ENCODE measurements at regions not wholly inside any gene's neighbourhood (a gene's known extent, or its start where the extent isn't known, plus 50 kb on each side); places are given as distances from the start of the nearest gene placed in this dataset.

DNA sequence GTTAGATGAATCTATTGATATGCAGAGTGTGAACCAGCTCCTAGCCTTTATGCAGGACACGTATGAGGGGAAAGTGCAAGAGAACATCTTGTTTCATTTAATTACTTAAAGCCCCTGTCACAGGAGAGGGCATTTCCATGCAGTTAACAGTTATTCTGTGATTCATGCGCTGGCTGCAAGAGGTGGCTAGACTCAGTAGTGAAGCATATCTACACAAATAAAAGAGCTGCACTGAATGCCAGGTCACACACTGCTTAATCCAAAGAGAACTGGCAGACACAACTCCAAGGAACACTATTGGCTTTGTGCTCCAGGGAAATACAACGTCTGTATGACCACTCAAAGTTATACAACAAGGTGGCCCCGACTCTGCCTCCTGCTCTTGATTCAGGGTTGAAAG, 394.1 kb downstream of the C12orf75 start:
- Histone ChIP-seq H3K36me3 (ENCODE audit: control insufficient read depth in 2 of 2, insufficient read depth in 2 of 2, low read length in 1 of 2) (no peaks in the 10 kb centered on the region), H3K27me3 (replicated peaks in 1 of 2; ENCODE audit: control insufficient read depth in 2 of 2, insufficient read depth in 2 of 2, low read length in 1 of 2) (peaks cover 0 to 3% of the 10 kb centered on the region in 2 experiments; a peak in 2 of 4 replicates), H3K4me2 (ENCODE audit: control insufficient read depth, insufficient read depth) (no peak overlapping the region), H4K20me1 (ENCODE audit: control insufficient read depth, insufficient read depth) (no peaks in the 10 kb centered on the region), H3K79me2 (ENCODE audit: control insufficient read depth, insufficient read depth, low read length) (no peaks in the 10 kb centered on the region), H3K9me3 (replicated peaks; ENCODE audit: control insufficient read depth, insufficient read depth, low read length) (no peaks in the 10 kb centered on the region), H3K4me1 (ENCODE audit: control insufficient read depth, insufficient read depth, low read length) (peaks cover 7% of the 10 kb centered on the region; the same call in 1 of the 2 replicates), H3K9ac (ENCODE audit: control insufficient read depth, insufficient read depth, low read length) (no peak overlapping the region), H2AFZ (ENCODE audit: control insufficient read depth, low read depth, low read length) (no peak overlapping the region), H3K27ac (ENCODE audit: control insufficient read depth, insufficient read depth) (no peak overlapping the region), H3K4me3 (no peak overlapping the region)
- POLR2A ChIA-PET, result no interaction called here
- TF ChIP-seq, protein P1, sequence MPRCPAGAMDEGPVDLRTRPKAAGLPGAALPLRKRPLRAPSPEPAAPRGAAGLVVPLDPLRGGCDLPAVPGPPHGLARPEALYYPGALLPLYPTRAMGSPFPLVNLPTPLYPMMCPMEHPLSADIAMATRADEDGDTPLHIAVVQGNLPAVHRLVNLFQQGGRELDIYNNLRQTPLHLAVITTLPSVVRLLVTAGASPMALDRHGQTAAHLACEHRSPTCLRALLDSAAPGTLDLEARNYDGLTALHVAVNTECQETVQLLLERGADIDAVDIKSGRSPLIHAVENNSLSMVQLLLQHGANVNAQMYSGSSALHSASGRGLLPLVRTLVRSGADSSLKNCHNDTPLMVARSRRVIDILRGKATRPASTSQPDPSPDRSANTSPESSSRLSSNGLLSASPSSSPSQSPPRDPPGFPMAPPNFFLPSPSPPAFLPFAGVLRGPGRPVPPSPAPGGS (IDR thresholded peaks at IDR 0.05; ENCODE audit: borderline replicate concordance, insufficient read depth, low read depth, low read length, poor library complexity, severe bottlenecking), result no peak
- TF ChIP-seq, protein P2, sequence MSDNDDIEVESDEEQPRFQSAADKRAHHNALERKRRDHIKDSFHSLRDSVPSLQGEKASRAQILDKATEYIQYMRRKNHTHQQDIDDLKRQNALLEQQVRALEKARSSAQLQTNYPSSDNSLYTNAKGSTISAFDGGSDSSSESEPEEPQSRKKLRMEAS (IDR thresholded peaks at IDR 0.05; ENCODE audit: low read depth, low read length), result no peak
- TF ChIP-seq TCF12 (IDR thresholded peaks at IDR 0.05; ENCODE audit: low read depth, low read length), result no peak
- TF ChIP-seq IKZF2 (IDR thresholded peaks at IDR 0.05), result no peak
- TF ChIP-seq YBX1 (IDR thresholded peaks at IDR 0.05), result no peak
- TF ChIP-seq ZSCAN29 (IDR thresholded peaks at IDR 0.05), result no peak
- no peak for TF ChIP-seq SMAD5 (IDR thresholded peaks at IDR 0.05; ENCODE audit: low read depth)
- DNase-seq (ENCODE audit: low read depth, low spot score) (no peak), FAIRE-seq (no peak), ATAC-seq (no peak)
- SMC1A ChIA-PET (ENCODE audit: uncharacterized antibody, unreplicated experiment), result no interaction called here
- intact Hi-C loops (cut with micrococcal nuclease; ENCODE audit: unreplicated experiment), result no loop called here
- in situ Hi-C loops (cut with MboI), result no loop called here
- WGBS (ENCODE audit: insufficient coverage, insufficient replicate concordance, low lambda C conversion rate, missing lambda C conversion rate), result 39% methylated on average over 4 of the region's 4 CpGs
- CTCF ChIA-PET, result no interaction called here
- RAD21 ChIA-PET (ENCODE audit: unreplicated experiment), result no interaction called here
- no TSS peak for BruUV-seq (replicated peaks)

DNA sequence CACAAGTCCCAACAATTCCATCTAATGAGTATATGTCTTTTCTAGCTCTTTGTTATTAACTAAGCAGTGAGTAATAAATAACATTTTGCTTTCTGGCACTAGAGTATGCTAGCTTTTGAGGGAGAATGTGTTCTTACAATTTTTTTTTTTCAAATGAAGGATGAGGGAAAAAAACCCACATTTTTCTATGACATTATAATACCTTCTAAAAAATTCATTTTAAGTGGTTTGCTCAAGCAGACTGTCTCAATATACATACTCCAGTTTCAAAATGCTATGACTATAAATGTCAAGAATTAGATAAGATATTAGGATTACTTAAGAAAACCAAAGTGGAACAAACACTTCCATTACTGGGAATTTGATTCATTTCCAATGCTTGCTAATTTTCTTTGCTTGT, 394.6 kb downstream of the C12orf75 start:
- ATAC-seq, result no peak
- RAD21 ChIA-PET (ENCODE audit: unreplicated experiment), result no interaction called here
- TF ChIP-seq SUZ12 (IDR thresholded peaks at IDR 0.05; ENCODE audit: unreplicated experiment), result no peak
- TF ChIP-seq SPI1 (IDR thresholded peaks at IDR 0.05; ENCODE audit: borderline replicate concordance, insufficient read depth, low read depth, low read length), result no peak
- no peak for TF ChIP-seq SIX5 (IDR thresholded peaks at IDR 0.05; ENCODE audit: low read depth, low read length, severe bottlenecking)
- no peak for TF ChIP-seq BMI1 (IDR thresholded peaks at IDR 0.05; ENCODE audit: borderline replicate concordance)
- TF ChIP-seq DPF2 (IDR thresholded peaks at IDR 0.05), result no peak
- no peak for TF ChIP-seq CHD1 (IDR thresholded peaks at IDR 0.05; ENCODE audit: low read depth, low read length)
- TF ChIP-seq MXI1 (IDR thresholded peaks at IDR 0.05; ENCODE audit: low read depth, low read length), result no peak
- no peak for TF ChIP-seq RCOR1 (conservative IDR thresholded peaks at IDR 0.05; ENCODE audit: low read depth, low read length)
- TF ChIP-seq TCF3 (IDR thresholded peaks at IDR 0.05; ENCODE audit: borderline replicate concordance, insufficient read depth, low read depth, low read length), result no peak
- TF ChIP-seq IRF4 (IDR thresholded peaks at IDR 0.05; ENCODE audit: low read depth, low read length), result no peak
- no peak for TF ChIP-seq HCFC1 (IDR thresholded peaks at IDR 0.05; ENCODE audit: low read length)
- TF ChIP-seq, protein P3, sequence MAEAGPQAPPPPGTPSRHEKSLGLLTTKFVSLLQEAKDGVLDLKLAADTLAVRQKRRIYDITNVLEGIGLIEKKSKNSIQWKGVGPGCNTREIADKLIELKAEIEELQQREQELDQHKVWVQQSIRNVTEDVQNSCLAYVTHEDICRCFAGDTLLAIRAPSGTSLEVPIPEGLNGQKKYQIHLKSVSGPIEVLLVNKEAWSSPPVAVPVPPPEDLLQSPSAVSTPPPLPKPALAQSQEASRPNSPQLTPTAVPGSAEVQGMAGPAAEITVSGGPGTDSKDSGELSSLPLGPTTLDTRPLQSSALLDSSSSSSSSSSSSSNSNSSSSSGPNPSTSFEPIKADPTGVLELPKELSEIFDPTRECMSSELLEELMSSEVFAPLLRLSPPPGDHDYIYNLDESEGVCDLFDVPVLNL (IDR thresholded peaks at IDR 0.05; ENCODE audit: low read depth, low read length), result no peak

More for the DNA sequence above, 394.6 kb downstream of the C12orf75 start:
- Histone ChIP-seq H3K9ac (ENCODE audit: control insufficient read depth, insufficient read depth, low read length) (no peak overlapping the region), H3K4me2 (ENCODE audit: control insufficient read depth, insufficient read depth) (no peak overlapping the region), H3K9me3 (replicated peaks; ENCODE audit: control insufficient read depth, insufficient read depth, low read length) (no peaks in the 10 kb centered on the region), H3K27ac (ENCODE audit: control insufficient read depth, insufficient read depth) (no peak overlapping the region), H3K36me3 (ENCODE audit: control insufficient read depth in 2 of 2, insufficient read depth in 2 of 2, low read length in 1 of 2) (no peaks in the 10 kb centered on the region), H3K27me3 (replicated peaks in 1 of 2; ENCODE audit: control insufficient read depth in 2 of 2, insufficient read depth in 2 of 2, low read length in 1 of 2) (peaks cover 0 to 3% of the 10 kb centered on the region in 2 experiments; a peak in 2 of 4 replicates), H4K20me1 (ENCODE audit: control insufficient read depth, insufficient read depth) (no peaks in the 10 kb centered on the region), H3K4me1 (ENCODE audit: control insufficient read depth, insufficient read depth, low read length) (peaks cover 7% of the 10 kb centered on the region; the same call in 1 of the 2 replicates), H3K79me2 (ENCODE audit: control insufficient read depth, insufficient read depth, low read length) (no peaks in the 10 kb centered on the region), H2AFZ (ENCODE audit: control insufficient read depth, low read depth, low read length) (no peak overlapping the region), H3K4me3 (no peak overlapping the region)
- SMC1A ChIA-PET (ENCODE audit: uncharacterized antibody, unreplicated experiment), result no interaction called here
- intact Hi-C loops (cut with micrococcal nuclease; ENCODE audit: unreplicated experiment), result no loop called here
- no peak for DNase-seq (ENCODE audit: low read depth, low spot score)
- CTCF ChIA-PET, result no interaction called here
- POLR2A ChIA-PET, result no interaction called here
- no TSS peak for BruUV-seq (replicated peaks)
- no peak for FAIRE-seq
- in situ Hi-C loops (cut with MboI), result no loop called here
